HEK293 (cell line): ENCODE measurements at regions not wholly inside any gene's neighbourhood (a gene's known extent, or its start where the extent isn't known, plus 50 kb on each side); places are given as distances from the start of the nearest gene placed in this dataset.

Source experiments
- CTCF ChIA-PET: fragments of 350-600 bp; formaldehyde crosslinking; extraction: SDS; loops from one replicate; lab custom pipeline; 2021; ENCODE audit warnings: antibody characterized with exemption; lab: Yijun Ruan, JAX
- POLR2A ChIA-PET: fragments of 300-600 bp; formaldehyde crosslinking; extraction: SDS; loops from one replicate; lab custom pipeline; 2020; ENCODE audit warnings: antibody characterized with exemption, inconsistent platforms; lab: Yijun Ruan, JAX
- H3K27ac ChIP-seq: fragments of 200-500 bp; sonication (Bioruptor generic); 2 replicates; pipeline ENCODE4 v1.5.1; 2014; ENCODE audit warnings: low read depth, low read length, control low read depth, inconsistent platforms; ENCODE audit errors: extremely low read depth
- H3K36me3 ChIP-seq, 2 experiments: fragments of 200-500 bp in 1 of 2; sonication (Bioruptor generic) in 1 of 2; 1 replicate in 1 of 2; 2 replicates in 1 of 2; pipeline ENCODE4 v1.5.1; 2014 to 2017; ENCODE audit warnings: inconsistent platforms in 2 of 2, low read length in 2 of 2; ENCODE audit not compliant: control insufficient read depth in 2 of 2, insufficient read depth in 1 of 2
- H3K4me1 ChIP-seq: fragments of 200-500 bp; sonication (Bioruptor generic); 2 replicates; pipeline ENCODE4 v1.5.1; 2014; ENCODE audit warnings: mild to moderate bottlenecking, low read length, inconsistent platforms; ENCODE audit not compliant: control insufficient read depth, insufficient read depth
- H3K4me3 ChIP-seq: 2 replicates; pipeline ENCODE4 v1.5.1; 2011; ENCODE audit warnings: low read depth, mild to moderate bottlenecking, control low read depth, low read length, moderate library complexity
- H3K9me3 ChIP-seq: fragments of 200-500 bp; sonication (Bioruptor generic); 2 replicates; pipeline ENCODE4 v1.5.1; 2014; ENCODE audit warnings: low read depth, low read length, inconsistent platforms; ENCODE audit not compliant: control insufficient read depth, insufficient read depth
- REPIN1 ChIP-seq: fragments of 450-650 bp; formaldehyde crosslinking; IDR thresholded peaks from 2 replicates; pipeline ENCODE4 v1.5.1; 2017; ENCODE audit warnings: missing biosample characterization, missing genetic modification characterization, low read depth
- SP7 ChIP-seq: fragments of 450-650 bp; formaldehyde crosslinking; IDR thresholded peaks from 2 replicates; pipeline ENCODE4 v1.5.1; 2016; ENCODE audit warnings: missing biosample characterization, missing genetic modification characterization
- ZNF112 ChIP-seq: fragments of 450-650 bp; formaldehyde crosslinking; IDR thresholded peaks from 2 replicates; pipeline ENCODE4 v1.5.0; 2017; ENCODE audit warnings: missing biosample characterization, missing genetic modification characterization
- ZNF175 ChIP-seq: fragments of 450-650 bp; formaldehyde crosslinking; IDR thresholded peaks from 2 replicates; pipeline ENCODE4 v1.5.1; 2016; ENCODE audit warnings: missing biosample characterization, missing genetic modification characterization
- ZNF19 ChIP-seq: fragments of 450-650 bp; formaldehyde crosslinking; IDR thresholded peaks from 2 replicates; pipeline ENCODE4; 2016; ENCODE audit warnings: missing biosample characterization, missing genetic modification characterization, low read depth
- ZNF23 ChIP-seq: fragments of 450-650 bp; formaldehyde crosslinking; IDR thresholded peaks from 2 replicates; pipeline ENCODE4 v1.5.1; 2016; ENCODE audit warnings: missing biosample characterization, missing genetic modification characterization, borderline replicate concordance
- ZNF302 ChIP-seq: fragments of 450-650 bp; formaldehyde crosslinking; IDR thresholded peaks from 2 replicates; pipeline ENCODE4 v1.5.1; 2016; ENCODE audit warnings: missing biosample characterization, missing genetic modification characterization, low read depth
- ZNF350 ChIP-seq: fragments of 450-650 bp; formaldehyde crosslinking; IDR thresholded peaks from 2 replicates; pipeline ENCODE4 v1.5.0; 2017; ENCODE audit warnings: missing biosample characterization, mild to moderate bottlenecking, missing genetic modification characterization
- ZNF37A ChIP-seq: fragments of 450-650 bp; IDR thresholded peaks from 2 replicates; pipeline ENCODE4 v1.5.1; 2018; ENCODE audit warnings: missing biosample characterization, missing genetic modification characterization
- ZNF571 ChIP-seq: fragments of 450-650 bp; formaldehyde crosslinking; IDR thresholded peaks from 2 replicates; pipeline ENCODE4 v1.5.0; 2017; ENCODE audit warnings: missing biosample characterization, missing genetic modification characterization
- ZNF624 ChIP-seq: fragments of 450-650 bp; formaldehyde crosslinking; IDR thresholded peaks from 2 replicates; pipeline ENCODE4 v1.5.1; 2017; ENCODE audit warnings: missing biosample characterization, missing genetic modification characterization
- ZNF626 ChIP-seq: fragments of 450-650 bp; sonication (Bioruptor Pico); formaldehyde crosslinking; IDR thresholded peaks from 2 replicates; pipeline ENCODE4 v1.5.1; 2018; ENCODE audit warnings: missing biosample characterization, missing genetic modification characterization, inconsistent platforms
- ZNF629 ChIP-seq: fragments of 450-650 bp; formaldehyde crosslinking; IDR thresholded peaks from 2 replicates; pipeline ENCODE4 v1.5.1; 2017; ENCODE audit warnings: missing biosample characterization, missing genetic modification characterization
- ZNF658 ChIP-seq: fragments of 450-650 bp; formaldehyde crosslinking; IDR thresholded peaks from 2 replicates; pipeline ENCODE4; 2016; ENCODE audit warnings: missing biosample characterization, missing genetic modification characterization
- ZNF747 ChIP-seq: fragments of 450-650 bp; formaldehyde crosslinking; IDR thresholded peaks from 2 replicates; pipeline ENCODE4 v1.5.1; 2016; ENCODE audit warnings: missing biosample characterization, missing genetic modification characterization
- ZNF768 ChIP-seq: fragments of 450-650 bp; formaldehyde crosslinking; IDR thresholded peaks from 2 replicates; pipeline ENCODE4 v1.5.1; 2018; ENCODE audit warnings: missing biosample characterization, mild to moderate bottlenecking, missing genetic modification characterization
- ZNF785 ChIP-seq: fragments of 450-650 bp; formaldehyde crosslinking; IDR thresholded peaks from 2 replicates; pipeline ENCODE4 v1.5.1; 2016; ENCODE audit warnings: missing biosample characterization, missing genetic modification characterization
- ZNF843 ChIP-seq: fragments of 450-650 bp; formaldehyde crosslinking; IDR thresholded peaks from 2 replicates; pipeline ENCODE4 v1.5.1; 2016; ENCODE audit warnings: missing biosample characterization, missing genetic modification characterization
- TF ChIP-seq, protein P1 (sequence below): sonication (generic); formaldehyde crosslinking; IDR thresholded peaks from 2 replicates; pipeline ENCODE4 v1.8.1; 2022; ENCODE audit warnings: mild to moderate bottlenecking, moderate library complexity, missing genetic modification reagents
- TF ChIP-seq, protein P2 (sequence below): fragments of 450-650 bp; formaldehyde crosslinking; IDR thresholded peaks from 2 replicates; pipeline ENCODE4 v1.5.1; 2016; ENCODE audit warnings: missing biosample characterization, missing genetic modification characterization
- TF ChIP-seq, protein P3 (sequence below): fragments of 450-650 bp; formaldehyde crosslinking; IDR thresholded peaks from 2 replicates; pipeline ENCODE4 v1.5.1; 2016; ENCODE audit warnings: missing biosample characterization, missing genetic modification characterization
- TF ChIP-seq, protein P4 (sequence below): fragments of 450-650 bp; formaldehyde crosslinking; IDR thresholded peaks from 2 replicates; pipeline ENCODE4 v1.5.1; 2017; ENCODE audit warnings: missing biosample characterization, missing genetic modification characterization
- TF ChIP-seq, protein P5 (sequence below): fragments of 450-650 bp; formaldehyde crosslinking; IDR thresholded peaks from 2 replicates; pipeline ENCODE4 v1.5.1; 2017; ENCODE audit warnings: missing biosample characterization, missing genetic modification characterization

DNA sequence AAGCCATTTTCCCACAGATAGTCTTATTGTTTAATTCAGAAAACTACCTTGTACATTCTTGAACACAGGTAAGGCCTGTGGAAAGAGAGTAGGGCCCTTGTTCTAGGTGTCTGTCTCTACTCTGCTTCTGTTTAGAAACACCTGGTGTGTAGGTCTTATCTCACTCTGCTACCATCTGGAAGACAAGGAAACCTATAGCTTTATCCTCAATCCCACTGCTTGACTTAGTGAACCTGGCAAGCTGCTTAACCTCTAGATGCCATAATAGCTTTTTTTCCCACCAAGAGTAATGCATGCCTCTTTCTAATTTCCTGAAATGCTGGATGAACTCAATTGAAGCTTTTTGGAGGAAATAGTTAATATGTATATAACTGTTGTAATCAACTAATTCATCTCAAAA lies 82.6 kb upstream of the RAP2B start:
- H3K4me3 ChIP-seq: no peak overlapping the region
- H3K36me3 ChIP-seq: no peaks in the 10 kb centered on the region
- POLR2A ChIA-PET: no interaction called here
- TF ChIP-seq SP7 (tag by site-specific recombination) (no peak), ZNF112 (no peak), ZNF23 (tag by site-specific recombination) (no peak), ZNF626 (no peak), ZNF19 (tag by site-specific recombination) (no peak), ZNF37A (tag by site-specific recombination) (no peak), ZNF624 (no peak), ZNF768 (tag by site-specific recombination) (no peak)
- TF ChIP-seq, protein P1, sequence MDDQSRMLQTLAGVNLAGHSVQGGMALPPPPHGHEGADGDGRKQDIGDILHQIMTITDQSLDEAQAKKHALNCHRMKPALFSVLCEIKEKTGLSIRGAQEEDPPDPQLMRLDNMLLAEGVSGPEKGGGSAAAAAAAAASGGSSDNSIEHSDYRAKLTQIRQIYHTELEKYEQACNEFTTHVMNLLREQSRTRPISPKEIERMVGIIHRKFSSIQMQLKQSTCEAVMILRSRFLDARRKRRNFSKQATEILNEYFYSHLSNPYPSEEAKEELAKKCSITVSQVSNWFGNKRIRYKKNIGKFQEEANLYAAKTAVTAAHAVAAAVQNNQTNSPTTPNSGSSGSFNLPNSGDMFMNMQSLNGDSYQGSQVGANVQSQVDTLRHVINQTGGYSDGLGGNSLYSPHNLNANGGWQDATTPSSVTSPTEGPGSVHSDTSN: no peak
- TF ChIP-seq, protein P2, sequence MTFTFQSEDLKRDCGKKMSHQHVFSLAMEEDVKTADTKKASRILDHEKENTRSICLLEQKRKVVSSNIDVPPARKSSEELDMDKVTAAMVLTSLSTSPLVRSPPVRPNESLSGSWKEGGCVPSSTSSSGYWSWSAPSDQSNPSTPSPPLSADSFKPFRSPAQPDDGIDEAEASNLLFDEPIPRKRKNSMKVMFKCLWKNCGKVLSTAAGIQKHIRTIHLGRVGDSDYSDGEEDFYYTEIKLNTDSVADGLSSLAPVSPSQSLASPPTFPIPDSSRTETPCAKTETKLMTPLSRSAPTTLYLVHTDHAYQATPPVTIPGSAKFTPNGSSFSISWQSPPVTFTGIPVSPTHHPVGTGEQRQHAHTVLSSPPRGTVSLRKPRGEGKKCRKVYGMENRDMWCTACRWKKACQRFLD (tag by site-specific recombination): no peak
- TF ChIP-seq, all 188 proteins: peak for 0
- H3K27ac ChIP-seq: no peak overlapping the region
- CTCF ChIA-PET: no interaction called here
- no peaks in the 10 kb centered on the region for H3K4me1 ChIP-seq
- no peaks in the 10 kb centered on the region for H3K9me3 ChIP-seq

DNA sequence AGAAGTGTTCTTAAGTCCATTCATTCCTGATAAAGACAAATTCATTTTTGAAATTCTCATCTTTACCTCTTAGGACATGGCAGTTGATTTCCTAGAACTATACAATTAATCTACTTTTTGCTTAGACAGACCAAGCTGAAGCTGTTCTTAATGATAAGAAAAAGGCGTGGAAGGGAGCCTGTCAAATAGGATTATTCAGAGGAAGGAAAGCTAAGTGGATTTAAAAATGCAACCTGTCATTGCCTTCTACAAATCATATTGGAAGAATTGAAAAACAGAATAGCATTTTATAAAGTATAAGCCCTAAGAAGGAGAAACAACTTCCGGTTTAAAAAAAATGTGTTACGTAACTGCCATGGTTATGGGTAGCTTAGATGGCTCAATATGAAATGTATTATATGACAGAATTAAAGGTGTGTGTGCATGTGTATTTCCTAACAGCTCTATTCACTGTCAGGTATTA lies 81.2 kb upstream of the RAP2B start:
- Histone ChIP-seq H3K9me3 (no peaks in the 10 kb centered on the region), H3K4me1 (no peaks in the 10 kb centered on the region), H3K36me3 (no peaks in the 10 kb centered on the region), H3K27ac (no peak overlapping the region), H3K4me3 (no peak overlapping the region)
- POLR2A ChIA-PET: interaction anchor here (2.0 kb wide), 1 partner anchor 80 kb away, joined by 6 read pairs; no protein-coding TSS in a partner anchor
- TF ChIP-seq, protein P3, sequence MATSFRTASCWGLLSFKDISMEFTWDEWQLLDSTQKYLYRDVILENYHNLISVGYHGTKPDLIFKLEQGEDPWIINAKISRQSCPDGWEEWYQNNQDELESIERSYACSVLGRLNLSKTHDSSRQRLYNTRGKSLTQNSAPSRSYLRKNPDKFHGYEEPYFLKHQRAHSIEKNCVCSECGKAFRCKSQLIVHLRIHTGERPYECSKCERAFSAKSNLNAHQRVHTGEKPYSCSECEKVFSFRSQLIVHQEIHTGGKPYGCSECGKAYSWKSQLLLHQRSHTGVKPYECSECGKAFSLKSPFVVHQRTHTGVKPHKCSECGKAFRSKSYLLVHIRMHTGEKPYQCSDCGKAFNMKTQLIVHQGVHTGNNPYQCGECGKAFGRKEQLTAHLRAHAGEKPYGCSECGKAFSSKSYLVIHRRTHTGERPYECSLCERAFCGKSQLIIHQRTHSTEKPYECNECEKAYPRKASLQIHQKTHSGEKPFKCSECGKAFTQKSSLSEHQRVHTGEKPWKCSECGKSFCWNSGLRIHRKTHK: no peak
- TF ChIP-seq, protein P4, sequence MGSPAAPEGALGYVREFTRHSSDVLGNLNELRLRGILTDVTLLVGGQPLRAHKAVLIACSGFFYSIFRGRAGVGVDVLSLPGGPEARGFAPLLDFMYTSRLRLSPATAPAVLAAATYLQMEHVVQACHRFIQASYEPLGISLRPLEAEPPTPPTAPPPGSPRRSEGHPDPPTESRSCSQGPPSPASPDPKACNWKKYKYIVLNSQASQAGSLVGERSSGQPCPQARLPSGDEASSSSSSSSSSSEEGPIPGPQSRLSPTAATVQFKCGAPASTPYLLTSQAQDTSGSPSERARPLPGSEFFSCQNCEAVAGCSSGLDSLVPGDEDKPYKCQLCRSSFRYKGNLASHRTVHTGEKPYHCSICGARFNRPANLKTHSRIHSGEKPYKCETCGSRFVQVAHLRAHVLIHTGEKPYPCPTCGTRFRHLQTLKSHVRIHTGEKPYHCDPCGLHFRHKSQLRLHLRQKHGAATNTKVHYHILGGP (tag by site-specific recombination): no peak
- TF ChIP-seq ZNF302 (tag by site-specific recombination): no peak
- TF ChIP-seq ZNF175 (tag by site-specific recombination): no peak
- no peak for TF ChIP-seq ZNF571 (tag by site-specific recombination)
- no peak for TF ChIP-seq ZNF658
- no peak for TF ChIP-seq ZNF624
- TF ChIP-seq ZNF843 (tag by site-specific recombination): no peak
- TF ChIP-seq ZNF747 (tag by site-specific recombination): no peak
- TF ChIP-seq, protein P5, sequence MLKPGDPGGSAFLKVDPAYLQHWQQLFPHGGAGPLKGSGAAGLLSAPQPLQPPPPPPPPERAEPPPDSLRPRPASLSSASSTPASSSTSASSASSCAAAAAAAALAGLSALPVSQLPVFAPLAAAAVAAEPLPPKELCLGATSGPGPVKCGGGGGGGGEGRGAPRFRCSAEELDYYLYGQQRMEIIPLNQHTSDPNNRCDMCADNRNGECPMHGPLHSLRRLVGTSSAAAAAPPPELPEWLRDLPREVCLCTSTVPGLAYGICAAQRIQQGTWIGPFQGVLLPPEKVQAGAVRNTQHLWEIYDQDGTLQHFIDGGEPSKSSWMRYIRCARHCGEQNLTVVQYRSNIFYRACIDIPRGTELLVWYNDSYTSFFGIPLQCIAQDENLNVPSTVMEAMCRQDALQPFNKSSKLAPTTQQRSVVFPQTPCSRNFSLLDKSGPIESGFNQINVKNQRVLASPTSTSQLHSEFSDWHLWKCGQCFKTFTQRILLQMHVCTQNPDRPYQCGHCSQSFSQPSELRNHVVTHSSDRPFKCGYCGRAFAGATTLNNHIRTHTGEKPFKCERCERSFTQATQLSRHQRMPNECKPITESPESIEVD (tag by site-specific recombination): no peak
- TF ChIP-seq REPIN1 (tag by site-specific recombination): no peak
- TF ChIP-seq ZNF785 (tag by site-specific recombination): no peak
- TF ChIP-seq ZNF350 (tag by site-specific recombination): no peak
- no peak for TF ChIP-seq ZNF629 (tag by site-specific recombination)
- CTCF ChIA-PET: interaction anchor here (0.6 kb wide), 1 partner anchor 38 kb away, joined by 3 read pairs; no protein-coding TSS in a partner anchor
